Activated CD4-positive, alpha-beta T cell treated with anti-CD3 and anti-CD28 coated beads, Interleukin-2, Interleukin-4, amounts not matched to agents 100 ng/mL and 50 ng/mL, durations not matched to agents 16 hours and 8 hours (primary cell): ENCODE measurements at regions not wholly inside any gene's neighbourhood (a gene's known extent, or its start where the extent isn't known, plus 50 kb on each side); places are given as distances from the start of the nearest gene placed in this dataset.
"Not testable (repeated sequence)": the region's sequence is repeated elsewhere in the genome, so short reads cannot be mapped to it uniquely, and the experiment has no call there.

Experiments
- DNase-seq: peaks from one replicate; pipeline ENCODE4 v3.0.0-alpha.2; 2020; ENCODE audit warnings: low spot score

GRCh38 chr3:24545887-24546286 lies 51.2 kb upstream of the THRB start:
- no peak for DNase-seq

GRCh38 chr3:24548278-24548677 lies 53.6 kb upstream of the THRB start:
- DNase-seq: no peak

- DNase-seq: no peak
Observed at GRCh38 chr3:24550588-24550987, 55.9 kb upstream of the THRB start.

- DNase-seq: no peak
Observed at GRCh38 chr3:24551626-24552025, 57.0 kb upstream of the THRB start.

- DNase-seq: no peak
Observed at GRCh38 chr3:24562895-24563294, 68.2 kb upstream of the THRB start.

GRCh38 chr3:24565053-24565452 lies 70.4 kb upstream of the THRB start:
- no peak for DNase-seq

GRCh38 chr3:24565656-24566055 lies 71.0 kb upstream of the THRB start:
- DNase-seq: no peak

- DNase-seq: no peak
Observed at GRCh38 chr3:24566927-24567326, 72.3 kb upstream of the THRB start.

- DNase-seq: not testable (repeated sequence)
Observed at GRCh38 chr3:24572409-24572808, 77.8 kb upstream of the THRB start.

- no peak for DNase-seq
Observed at GRCh38 chr3:24573576-24573975, 78.9 kb upstream of the THRB start.

- no peak for DNase-seq
Observed at GRCh38 chr3:24578324-24578723, 83.7 kb upstream of the THRB start.

- DNase-seq: no peak
Observed at GRCh38 chr3:24578951-24579421, 84.3 kb upstream of the THRB start.

- no peak for DNase-seq
Observed at GRCh38 chr3:24582431-24583403, 88.1 kb upstream of the THRB start.

- DNase-seq: no peak
Observed at GRCh38 chr3:24586920-24587319, 92.3 kb upstream of the THRB start.

GRCh38 chr3:24588629-24589512 lies 94.2 kb upstream of the THRB start:
- no peak for DNase-seq

GRCh38 chr3:24589513-24589851 lies 94.8 kb upstream of the THRB start:
- DNase-seq: no peak

- no peak for DNase-seq
Observed at GRCh38 chr3:24589931-24590880, 95.6 kb upstream of the THRB start.

GRCh38 chr3:24591191-24591590 lies 96.5 kb upstream of the THRB start:
- no peak for DNase-seq

GRCh38 chr3:24591661-24592555 lies 97.3 kb upstream of the THRB start:
- DNase-seq: no peak

- no peak for DNase-seq
Observed at GRCh38 chr3:24594161-24594560, 99.5 kb upstream of the THRB start.

GRCh38 chr3:24595796-24596195 lies 101.1 kb upstream of the THRB start:
- DNase-seq: no peak
